Psoas muscle (tissue), 7 donors: ENCODE measurements at regions not wholly inside any gene's neighbourhood (a gene's known extent, or its start where the extent isn't known, plus 50 kb on each side); places are given as distances from the start of the nearest gene placed in this dataset.

Source experiments
- ATAC-seq, 4 donors: fragments of 200-7000 bp; cut with Tn5 transposase; one replicate each; pipeline ENCODE4 v1.9.1; 2020; ENCODE audit warnings: moderate library complexity in 3 of 4, mild to moderate bottlenecking in 2 of 4
- DNase-seq, 2 donors: peaks; one replicate each; pipeline ENCODE4 v3.0.0-alpha.2; 2020
- H3K27ac ChIP-seq: fragments of 200-600 bp; one replicate; pipeline ENCODE4 v1.8.0; 2022
- H3K27me3 ChIP-seq, 3 donors: fragments of 200-600 bp in 1 of 3; one replicate each; pipeline versions ENCODE4 v1.6.1 to v1.8.0; 2013 to 2022; ENCODE audit warnings: low read length in 2 of 3, mild to moderate bottlenecking in 2 of 3, moderate library complexity in 1 of 3; ENCODE audit not compliant: insufficient read depth in 3 of 3
- H3K36me3 ChIP-seq, 2 donors: fragments of 200-600 bp in 1 of 2; one replicate each; pipeline versions ENCODE4 v1.6.1 to v1.8.0; 2013 to 2022; ENCODE audit warnings: low read depth in 1 of 2, mild to moderate bottlenecking in 1 of 2, moderate library complexity in 1 of 2; ENCODE audit not compliant: insufficient read depth in 1 of 2
- H3K4me1 ChIP-seq: fragments of 200-600 bp; one replicate; pipeline ENCODE4 v1.8.0; 2022
- H3K4me3 ChIP-seq: fragments of 200-600 bp; one replicate; pipeline ENCODE4 v1.8.0; 2022; ENCODE audit warnings: mild to moderate bottlenecking
- H3K9me3 ChIP-seq: fragments of 200-600 bp; one replicate; pipeline ENCODE4 v1.8.0; 2022
- WGBS, 3 donors: extraction: QIAGEN DNeasy Blood & Tissue Kit; methylation state at CpG; one replicate each; pipeline versions ENCODE4 v1.1.6 to v1.1.7; 2013; 5-methylcytosine and 5-hydroxymethylcytosine counted together
- intact Hi-C, 2 donors: fragments of 100-400 bp; cut with DNase I; formaldehyde crosslinking; loops; one replicate each; pipeline versions ENCODE4 v1.11.0 to v1.14.2; 2022
- TF ChIP-seq, protein P1 (sequence below): fragments of 200-600 bp; IDR thresholded peaks from one replicate; pipeline ENCODE4 v1.8.0; 2022; ENCODE audit warnings: antibody characterized with exemption
- donor health status: healthy with polysubstance abuse.
- donor health status: DM: no; HTN: no; CAD: no; lungs with moderate emphysema.
- donor health status: Bipolar disorder and iron deficiency.
- donor health status: healthy.
- donor health status: DM: yes; HTN: yes; CAD: no.
- donor health status: DM: no; HTN: no; CAD: no.
- donor health status: DM: yes; HTN: yes; CAD: no.

DNA sequence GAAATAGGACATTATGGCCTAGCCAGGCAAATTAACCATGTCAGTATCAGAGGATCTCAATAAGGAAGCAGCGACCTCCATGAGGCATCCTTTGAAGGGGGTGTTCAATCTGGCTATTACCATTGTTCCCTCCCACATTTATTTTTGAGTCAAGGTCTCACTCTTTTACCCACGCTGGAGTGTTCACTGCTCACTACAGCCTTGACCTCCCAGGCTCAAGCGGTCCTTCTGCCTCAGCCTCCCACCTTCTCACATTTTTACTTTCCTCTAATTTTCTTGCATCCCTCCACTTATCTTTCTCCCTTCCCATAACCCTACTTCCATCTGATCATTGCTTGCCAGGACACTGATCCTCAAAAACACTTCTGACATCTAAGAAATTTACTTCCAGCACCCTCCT, 654.0 kb upstream of the NR2F2 start:
- TF ChIP-seq, protein P1, sequence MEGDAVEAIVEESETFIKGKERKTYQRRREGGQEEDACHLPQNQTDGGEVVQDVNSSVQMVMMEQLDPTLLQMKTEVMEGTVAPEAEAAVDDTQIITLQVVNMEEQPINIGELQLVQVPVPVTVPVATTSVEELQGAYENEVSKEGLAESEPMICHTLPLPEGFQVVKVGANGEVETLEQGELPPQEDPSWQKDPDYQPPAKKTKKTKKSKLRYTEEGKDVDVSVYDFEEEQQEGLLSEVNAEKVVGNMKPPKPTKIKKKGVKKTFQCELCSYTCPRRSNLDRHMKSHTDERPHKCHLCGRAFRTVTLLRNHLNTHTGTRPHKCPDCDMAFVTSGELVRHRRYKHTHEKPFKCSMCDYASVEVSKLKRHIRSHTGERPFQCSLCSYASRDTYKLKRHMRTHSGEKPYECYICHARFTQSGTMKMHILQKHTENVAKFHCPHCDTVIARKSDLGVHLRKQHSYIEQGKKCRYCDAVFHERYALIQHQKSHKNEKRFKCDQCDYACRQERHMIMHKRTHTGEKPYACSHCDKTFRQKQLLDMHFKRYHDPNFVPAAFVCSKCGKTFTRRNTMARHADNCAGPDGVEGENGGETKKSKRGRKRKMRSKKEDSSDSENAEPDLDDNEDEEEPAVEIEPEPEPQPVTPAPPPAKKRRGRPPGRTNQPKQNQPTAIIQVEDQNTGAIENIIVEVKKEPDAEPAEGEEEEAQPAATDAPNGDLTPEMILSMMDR = no peak
- WGBS, 3 donors = 89 to 94% (median 90%) methylated on average over 3 of the region's 3 CpGs
- no peaks in the 10 kb centered on the region for H3K9me3 ChIP-seq
- no peaks in the 10 kb centered on the region for H3K27me3 ChIP-seq
- intact Hi-C loops = no loop called here
- no peak for ATAC-seq
- no peaks in the 10 kb centered on the region for H3K36me3 ChIP-seq
- no peak overlapping the region for H3K4me3 ChIP-seq
- H3K27ac ChIP-seq = no peak overlapping the region
- H3K4me1 ChIP-seq = no peaks in the 10 kb centered on the region
- DNase-seq = no peak

DNA sequence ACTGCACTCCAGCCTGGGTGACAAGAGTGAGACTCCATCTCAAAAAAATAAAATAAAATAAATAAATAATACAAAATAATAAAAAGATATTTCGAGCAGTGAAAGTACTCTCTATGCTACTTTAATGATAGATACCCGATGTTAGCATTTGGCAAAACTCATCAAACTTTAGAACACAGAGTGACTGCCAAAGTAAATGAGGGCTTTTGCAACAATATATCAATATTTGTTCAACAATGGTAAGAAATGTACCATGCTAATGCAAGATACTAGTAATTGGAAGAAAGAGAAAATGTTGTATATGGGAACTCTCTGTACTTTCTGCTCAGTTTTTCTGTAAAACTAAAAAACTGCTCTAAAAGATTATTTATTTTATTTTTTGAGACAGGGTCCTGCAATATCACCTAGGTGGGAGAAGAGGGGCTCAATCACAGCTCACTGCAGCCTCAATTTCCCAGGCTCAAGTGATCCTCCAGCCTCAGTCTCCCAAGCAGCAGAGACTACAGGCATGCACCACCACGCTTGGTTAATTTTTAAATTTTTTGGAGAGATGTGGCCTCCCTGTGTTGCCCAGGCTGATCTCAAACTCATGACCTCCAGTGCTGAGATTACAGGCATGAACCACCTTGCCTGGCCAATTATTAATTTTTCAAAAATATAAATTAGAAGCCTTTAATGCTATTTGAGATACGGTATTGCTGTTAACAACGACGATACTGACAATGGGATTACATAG, 650.5 kb upstream of the NR2F2 start:
- H3K27ac ChIP-seq = no peak overlapping the region
- DNase-seq (no peak), ATAC-seq (no peak)
- H3K36me3 ChIP-seq = no peaks in the 10 kb centered on the region
- intact Hi-C loops = no loop called here
- no peak overlapping the region for H3K4me3 ChIP-seq
- no peaks in the 10 kb centered on the region for H3K9me3 ChIP-seq
- H3K4me1 ChIP-seq = no peaks in the 10 kb centered on the region
- no peaks in the 10 kb centered on the region for H3K27me3 ChIP-seq
- TF ChIP-seq, protein P1 = no peak
- WGBS, 3 donors = 89 to 92% (median 91%) methylated on average over 6 of the region's 6 CpGs

- TF ChIP-seq, protein P1 = no peak
- no peak for ATAC-seq
- Histone ChIP-seq H3K27me3 (no peaks in the 10 kb centered on the region), H3K9me3 (no peaks in the 10 kb centered on the region), H3K4me1 (no peaks in the 10 kb centered on the region), H3K36me3 (no peaks in the 10 kb centered on the region), H3K4me3 (no peak overlapping the region), H3K27ac (no peak overlapping the region)
- 24 to 49% (median 36%) methylated on average over 2 of the region's 2 CpGs for WGBS, 3 donors
- intact Hi-C loops = no loop called here
- DNase-seq = no peak
Measured at GRCh38 chr15:95680728-95681127, 649.8 kb upstream of the NR2F2 start.

- no peak overlapping the region for H3K4me3 ChIP-seq
- H3K36me3 ChIP-seq = no peaks in the 10 kb centered on the region
- peak in 1 of 4 donors; percentile 69 for ATAC-seq
- no peaks in the 10 kb centered on the region for H3K9me3 ChIP-seq
- intact Hi-C loops = no loop called here
- no peak for DNase-seq
- no peaks in the 10 kb centered on the region for H3K27me3 ChIP-seq
- WGBS, 3 donors = 31 to 38% (median 37%) methylated on average over 5 of the region's 5 CpGs
- H3K4me1 ChIP-seq = no peaks in the 10 kb centered on the region
- H3K27ac ChIP-seq = peak overlapping the region; percentile 31
- TF ChIP-seq, protein P1 = no peak
Measured at GRCh38 chr15:95681836-95682544, 648.5 kb upstream of the NR2F2 start.
